IMR-90 (cell line): ENCODE measurements at regions not wholly inside any gene's neighbourhood (a gene's known extent, or its start where the extent isn't known, plus 50 kb on each side); places are given as distances from the start of the nearest gene placed in this dataset.

Source experiments
- ELK1 ChIP-seq: fragments of 150-350 bp; IDR thresholded peaks from 2 replicates; pipeline ENCODE4 v1.6.1; 2016; ENCODE audit warnings: low read depth, mild to moderate bottlenecking, low read length, moderate library complexity, borderline replicate concordance

- TF ChIP-seq ELK1 = no peak
Measured at GRCh38 chr17:77391668-77392375, 251.1 kb downstream of the SEC14L1 start (continued).
